ENCODE measurements at regions not wholly inside any gene's neighbourhood (a gene's known extent, or its start where the extent isn't known, plus 50 kb on each side); places are given as distances from the start of the nearest gene placed in this dataset.
"Not testable (repeated sequence)": the region's sequence is repeated elsewhere in the genome, so short reads cannot be mapped to it uniquely, and the experiment has no call there.

DNA sequence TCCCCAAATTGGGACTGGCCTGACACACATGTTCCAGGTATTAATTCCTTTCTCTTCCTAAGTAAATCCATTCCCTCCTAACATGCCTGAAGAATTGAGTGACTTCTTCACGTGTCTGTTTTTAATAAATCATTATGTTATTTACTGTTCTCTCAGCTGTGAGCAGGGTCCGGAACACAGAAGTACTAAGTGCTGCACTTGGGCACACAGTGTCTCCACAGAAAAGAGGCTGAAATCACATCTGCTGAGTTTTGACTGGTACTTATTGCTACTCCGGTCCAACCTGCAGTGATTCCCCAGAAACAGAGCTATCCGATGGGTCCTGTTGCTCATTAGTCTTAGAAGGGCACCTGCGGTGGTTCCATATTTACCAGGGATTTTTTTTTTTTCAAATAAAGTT, 202.6 kb downstream of the RBM46 start:
- no peak for DNase-seq

DNA sequence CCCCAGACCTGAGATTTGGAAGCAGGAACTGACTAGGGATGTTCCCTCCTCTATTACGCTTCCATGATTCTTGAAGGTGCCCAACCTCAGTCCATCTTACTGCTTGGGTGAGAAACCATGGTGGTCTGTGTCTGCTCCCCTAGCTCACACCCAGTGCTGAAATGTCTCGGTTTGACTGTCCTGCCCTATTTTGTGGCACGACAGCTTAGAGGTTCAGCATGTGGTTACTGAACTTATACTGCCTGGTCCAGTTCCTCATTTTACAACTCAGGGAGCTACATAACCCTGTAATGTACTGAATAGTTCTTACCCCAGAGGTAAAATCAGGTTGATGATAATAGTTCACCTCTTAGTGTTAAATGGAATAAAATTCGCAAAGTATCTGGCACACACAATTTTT, 203.1 kb downstream of the RBM46 start:
- no peak for DNase-seq

DNA sequence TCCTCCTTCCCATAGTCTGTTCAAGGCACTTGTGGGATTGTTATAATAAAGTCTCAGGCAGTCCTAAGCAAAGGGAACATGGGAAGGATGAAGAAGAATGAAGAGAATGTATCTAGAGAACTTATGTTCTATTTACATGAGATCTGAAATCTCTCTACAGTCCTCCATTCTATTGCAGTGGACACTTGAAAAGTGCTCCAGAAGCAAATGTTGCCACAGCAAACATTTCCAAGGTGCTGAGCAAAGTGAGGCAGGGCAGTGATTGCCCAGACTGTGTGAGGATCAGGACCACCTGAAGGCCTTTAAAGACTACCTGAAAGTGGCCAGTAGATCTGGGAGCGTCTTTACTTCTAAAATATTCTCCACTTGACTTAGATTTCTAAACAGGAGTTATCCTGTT, 203.5 kb downstream of the RBM46 start:
- no peak for DNase-seq

DNA sequence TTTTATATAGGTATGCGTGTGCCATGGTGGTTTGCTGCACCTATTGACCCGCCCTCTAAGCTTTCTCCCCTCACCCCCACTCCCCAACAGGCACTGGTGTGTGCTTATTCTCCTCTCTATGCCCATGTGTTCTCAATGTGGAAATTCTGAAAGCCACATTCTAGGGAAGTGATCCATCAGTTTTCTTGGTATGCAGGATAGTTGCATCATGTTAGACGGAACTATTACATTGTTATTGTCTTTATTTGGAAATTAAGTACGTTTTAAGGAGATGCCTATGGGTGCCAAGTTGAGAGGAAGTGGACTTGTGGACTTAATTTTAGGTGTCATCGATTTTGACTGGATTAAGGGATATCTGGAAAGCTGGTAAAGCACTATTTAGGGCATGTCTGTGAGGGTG, 204.6 kb downstream of the RBM46 start:
- DNase-seq, result no peak

DNA sequence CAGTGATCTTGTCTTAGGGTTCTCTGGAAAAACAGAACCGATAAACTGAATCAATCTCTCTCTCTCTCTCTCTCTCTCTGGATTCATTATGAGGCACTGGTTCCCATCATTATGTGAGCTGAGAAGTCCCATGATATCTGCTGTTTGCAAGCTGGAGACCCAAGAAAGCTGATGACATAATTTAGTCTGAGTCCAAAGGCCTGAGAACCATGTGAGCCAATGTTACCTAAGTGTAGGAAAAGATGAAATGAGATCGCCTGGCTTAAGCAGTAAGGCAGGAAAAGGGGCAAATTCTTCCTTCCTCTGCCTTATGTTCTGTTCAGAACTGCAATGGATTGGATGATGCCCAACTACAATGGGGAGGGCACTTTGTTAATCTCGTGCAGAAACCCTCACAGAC, 207.4 kb downstream of the RBM46 start:
- DNase-seq, result no peak

DNA sequence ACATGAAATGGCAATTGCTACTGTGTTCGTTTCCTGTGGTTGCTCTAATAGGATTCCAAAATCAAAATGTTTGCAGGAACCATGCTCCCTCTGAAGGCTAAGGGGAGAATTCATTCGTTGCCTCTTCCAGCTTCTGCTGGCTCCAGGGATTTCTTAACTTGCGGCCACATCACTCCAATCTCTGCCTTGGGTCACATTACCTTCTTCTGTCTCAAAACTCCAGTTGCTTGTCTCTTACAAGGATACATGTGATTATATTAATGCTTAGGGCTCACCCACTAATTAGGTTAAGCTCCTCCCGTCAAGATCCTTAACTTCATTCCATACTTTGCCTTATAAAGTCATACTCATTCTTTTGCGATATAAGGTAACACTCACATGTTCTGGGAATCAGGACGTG, 208.4 kb downstream of the RBM46 start:
- DNase-seq, result no peak

DNA sequence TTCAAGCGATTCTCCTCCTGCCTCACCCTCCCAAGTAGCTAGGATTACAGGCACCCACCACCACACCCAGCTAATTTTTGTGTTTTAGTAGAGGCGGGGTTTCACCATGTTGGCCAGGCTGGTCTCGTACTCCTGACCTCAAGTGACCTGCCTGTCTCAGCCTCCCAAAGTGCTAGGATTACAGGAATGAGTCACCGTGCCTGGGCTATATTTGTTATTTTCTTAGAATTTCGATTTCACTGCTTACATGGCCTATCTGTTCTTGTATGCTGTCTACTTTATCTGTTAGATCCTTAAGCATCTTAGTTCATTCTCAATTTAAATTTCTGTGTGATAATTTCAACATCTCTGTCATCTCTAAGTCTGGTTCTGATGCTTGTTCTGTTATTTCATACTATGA, 210.6 kb upstream of the NPY2R start:
- not testable (repeated sequence) for DNase-seq

DNA sequence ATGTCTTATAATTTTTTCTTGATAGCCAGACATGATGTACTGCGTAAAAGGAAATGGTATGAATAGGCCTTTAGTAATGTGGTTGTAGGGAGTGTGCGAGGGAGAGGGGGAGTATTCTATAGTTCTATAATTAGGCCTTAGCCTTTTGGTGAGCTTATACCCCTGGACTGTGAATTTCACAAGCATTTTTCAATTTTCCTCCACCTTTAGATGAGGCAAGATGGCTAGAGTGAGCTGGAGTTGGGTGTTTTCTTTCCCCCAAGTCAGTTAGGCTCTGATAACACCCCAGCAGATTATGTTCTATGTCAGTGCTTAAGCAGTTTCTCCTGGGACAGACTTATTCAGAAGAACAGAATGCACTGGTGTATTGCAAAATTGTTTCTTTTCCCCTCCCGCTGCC, 210.2 kb upstream of the NPY2R start:
- DNase-seq, result no peak

DNA sequence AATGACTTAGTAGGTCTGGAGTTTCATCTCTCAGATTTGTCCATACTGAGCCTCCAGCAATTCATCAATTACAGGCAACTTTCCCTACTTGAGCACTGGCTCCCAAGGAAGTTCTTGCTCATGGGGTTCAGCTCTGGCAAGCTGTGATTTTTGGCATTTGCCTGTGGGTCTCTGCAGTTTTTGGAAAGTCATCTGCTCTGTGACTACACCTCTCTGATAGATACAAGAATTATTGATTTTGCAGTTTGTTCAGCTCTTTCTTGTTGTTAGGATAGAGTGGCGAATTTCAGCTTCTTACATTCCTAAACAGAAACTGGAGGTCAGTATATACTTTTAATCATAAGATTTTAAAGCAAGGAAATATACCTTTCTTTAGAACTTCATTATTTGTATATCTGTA, 209.7 kb upstream of the NPY2R start:
- DNase-seq, result no peak

DNA sequence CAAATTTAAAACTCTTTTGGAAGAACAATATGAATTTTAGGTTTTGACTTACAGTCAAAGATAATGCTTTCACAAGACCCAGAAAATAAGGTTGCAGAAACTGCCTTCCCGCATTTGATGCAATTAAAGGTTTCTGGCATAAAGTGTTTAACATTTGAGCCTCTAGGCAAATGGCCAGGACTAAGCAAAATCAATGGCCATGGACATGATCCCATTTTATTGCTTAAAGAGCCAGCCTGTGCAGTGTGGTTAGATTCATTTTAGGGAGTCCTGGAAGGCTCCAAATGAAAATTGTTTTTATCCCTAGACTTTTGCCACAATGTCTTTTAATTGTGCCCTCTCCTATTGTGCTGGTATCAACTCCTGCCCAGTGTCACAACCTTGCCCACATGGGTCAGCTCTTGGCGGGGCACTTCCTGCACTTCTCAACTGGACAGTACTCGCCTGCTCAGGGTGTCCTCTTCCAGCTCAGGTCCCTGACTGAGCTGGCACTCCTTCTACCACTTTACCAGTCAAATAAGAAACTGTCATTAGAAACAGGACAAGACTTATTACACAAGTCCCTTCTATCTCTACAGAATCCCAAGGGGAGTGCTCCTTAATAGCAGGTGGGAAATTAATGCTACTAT, 208.4 kb upstream of the NPY2R start:
- DNase-seq, result no peak

DNA sequence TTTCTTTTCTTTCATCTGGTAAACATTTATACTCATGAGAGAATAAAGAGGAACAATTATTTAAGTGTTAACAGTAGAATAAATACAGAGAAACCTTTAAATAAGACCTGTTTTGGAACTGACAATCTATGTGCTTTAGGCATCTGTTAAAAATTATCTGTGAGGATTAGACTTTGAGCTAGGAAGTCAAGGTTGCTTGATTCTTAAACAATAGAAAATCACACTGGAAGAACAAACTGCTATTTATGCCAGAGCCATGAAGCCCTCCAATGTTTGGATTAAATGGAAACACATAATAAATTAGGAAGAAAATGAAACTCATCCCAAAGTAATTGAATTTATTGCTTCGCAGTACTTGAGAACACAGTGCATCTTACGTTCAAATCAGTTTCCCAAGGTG, 207.2 kb upstream of the NPY2R start:
- no peak for DNase-seq

DNA sequence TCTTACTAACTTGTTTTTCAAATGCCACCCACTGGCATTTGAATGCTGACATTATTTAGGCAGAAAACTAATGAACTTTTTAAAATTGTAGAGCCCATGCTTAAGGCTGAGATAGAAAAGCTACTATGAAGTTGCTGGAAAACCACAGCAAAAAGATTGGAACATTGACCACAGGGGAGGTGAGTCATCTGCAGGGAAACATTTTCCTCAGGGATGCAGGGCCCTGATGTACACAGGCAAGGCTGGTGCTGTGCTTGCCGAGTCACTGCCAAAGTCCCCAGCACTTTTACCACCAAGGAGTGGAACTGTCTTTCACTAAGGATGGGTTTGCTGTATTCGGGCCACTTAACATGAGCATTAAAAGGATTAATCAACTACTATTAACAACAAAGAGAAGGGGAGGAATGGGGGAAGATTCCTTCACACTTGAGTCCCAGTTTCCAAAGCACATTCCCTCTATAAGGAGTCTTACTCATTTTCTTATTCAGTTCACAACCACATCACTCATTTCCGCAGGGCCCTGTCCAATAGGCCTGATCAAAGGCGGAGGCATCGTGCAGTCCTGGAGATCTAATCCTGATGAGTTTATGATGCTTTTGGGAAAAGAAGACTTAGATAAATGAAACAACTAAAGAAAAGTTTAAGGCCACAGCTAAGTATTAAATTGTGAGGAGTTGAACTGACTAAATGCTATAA, 202.9 kb upstream of the NPY2R start:
- no peak for DNase-seq

DNA sequence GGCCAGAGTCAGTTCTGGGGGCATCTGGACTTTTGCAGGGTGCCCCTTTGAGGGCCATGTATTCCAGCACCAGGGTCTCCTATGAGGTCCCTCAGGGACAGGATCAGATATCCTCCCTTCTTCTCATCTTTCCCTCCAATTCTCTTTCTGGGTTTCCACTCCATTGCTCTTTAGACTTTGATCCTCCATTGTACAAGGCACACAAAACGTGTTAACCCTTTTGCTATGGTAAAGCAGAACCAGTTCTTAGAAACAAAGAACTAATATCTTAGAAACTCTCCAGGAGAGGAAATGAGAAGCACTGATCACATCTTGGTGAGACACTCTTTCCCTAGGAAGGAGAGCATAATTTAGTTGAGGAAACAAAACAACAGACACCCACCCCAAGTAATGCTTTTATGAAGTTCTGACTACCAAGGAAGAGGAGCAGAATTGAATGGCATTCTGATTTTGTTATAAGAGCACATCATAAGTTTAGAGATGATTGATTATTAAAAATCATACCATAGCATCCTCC, 200.7 kb upstream of the NPY2R start:
- DNase-seq, result no peak

DNA sequence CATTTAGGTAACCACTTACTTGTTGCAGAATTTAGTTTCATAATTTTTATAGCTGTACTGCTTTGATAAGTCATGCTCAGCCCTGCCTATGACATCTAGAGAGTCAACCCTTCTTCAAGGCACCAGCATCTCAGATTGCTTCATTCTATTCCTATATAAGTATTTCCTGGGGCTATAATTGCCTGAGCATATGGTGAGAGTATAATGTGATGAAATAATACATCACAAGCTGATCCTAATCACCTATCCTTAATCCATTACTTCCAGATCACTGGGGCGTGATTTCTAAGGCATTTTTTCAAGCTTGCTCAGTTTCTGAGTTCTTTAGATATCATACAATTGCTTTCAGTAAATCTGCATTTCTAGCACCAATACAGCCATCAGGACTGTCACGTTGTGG, 200.0 kb upstream of the NPY2R start:
- no peak for DNase-seq

DNA sequence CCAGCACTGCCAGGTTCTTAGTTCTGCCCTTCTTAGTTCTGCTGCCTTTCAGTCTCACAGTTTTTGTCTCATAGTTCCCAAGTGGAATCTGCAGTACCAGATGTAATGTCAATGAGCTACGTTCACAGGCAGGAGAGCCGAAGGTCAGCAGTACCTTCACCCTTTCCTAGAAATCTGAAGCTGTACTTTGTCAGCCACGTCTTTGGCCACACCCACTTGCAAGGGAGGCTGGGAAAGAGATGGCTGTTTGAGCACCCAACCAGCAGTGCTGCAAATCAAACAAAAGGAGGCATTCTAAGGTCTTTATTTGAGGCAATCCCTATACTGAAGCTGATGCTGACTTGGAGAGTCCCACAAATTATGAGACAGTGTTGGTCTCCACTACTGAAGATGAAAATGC, 199.1 kb upstream of the NPY2R start:
- DNase-seq, result no peak

DNA sequence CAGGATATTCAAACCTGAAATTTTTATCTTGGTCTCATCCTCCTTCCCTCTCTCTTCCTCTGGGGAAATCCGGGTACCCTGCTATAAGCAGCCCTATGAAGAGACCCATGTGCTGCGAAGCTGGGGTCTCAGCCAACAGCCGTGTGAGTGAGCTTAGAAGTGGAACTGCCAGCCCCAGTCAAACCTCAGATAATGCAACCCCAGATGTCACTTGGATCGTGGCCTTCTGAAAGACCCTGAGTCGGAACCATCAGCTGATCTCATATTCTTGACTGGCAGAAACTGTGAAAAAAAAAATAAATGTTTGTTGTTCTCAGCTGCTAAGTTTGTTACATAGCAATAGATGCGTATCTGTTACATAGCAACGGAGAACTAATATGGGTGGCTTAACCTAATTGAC, 198.1 kb upstream of the NPY2R start:
- no peak for DNase-seq

DNA sequence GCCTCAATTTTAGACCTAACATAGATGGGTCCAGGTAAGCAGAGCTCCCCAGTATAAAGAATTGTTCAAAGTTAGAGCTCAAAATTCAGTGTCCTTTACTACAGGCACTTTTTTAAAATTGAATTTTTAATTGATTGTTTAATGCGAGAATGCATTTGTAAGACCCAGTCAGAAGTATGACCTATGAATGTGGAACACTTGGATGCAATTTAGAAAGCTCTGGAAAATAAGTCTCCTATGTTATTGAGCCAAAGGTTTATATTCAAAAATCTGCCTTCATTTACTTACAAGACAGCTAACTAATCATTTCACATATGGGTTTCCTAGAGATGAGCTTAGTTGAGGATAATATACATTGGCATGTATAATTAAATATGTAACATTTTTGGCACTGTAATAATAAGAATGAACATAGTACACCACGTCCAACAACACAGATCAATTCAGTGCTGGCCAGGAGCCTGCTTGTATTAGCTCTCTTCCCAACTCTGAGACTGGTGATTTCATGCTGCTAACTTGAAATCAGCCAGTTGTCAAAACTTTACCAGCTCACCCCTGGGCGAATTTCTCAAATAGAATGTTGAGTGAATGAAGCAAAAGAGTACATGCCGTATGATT, 197.2 kb upstream of the NPY2R start:
- DNase-seq, result no peak

DNA sequence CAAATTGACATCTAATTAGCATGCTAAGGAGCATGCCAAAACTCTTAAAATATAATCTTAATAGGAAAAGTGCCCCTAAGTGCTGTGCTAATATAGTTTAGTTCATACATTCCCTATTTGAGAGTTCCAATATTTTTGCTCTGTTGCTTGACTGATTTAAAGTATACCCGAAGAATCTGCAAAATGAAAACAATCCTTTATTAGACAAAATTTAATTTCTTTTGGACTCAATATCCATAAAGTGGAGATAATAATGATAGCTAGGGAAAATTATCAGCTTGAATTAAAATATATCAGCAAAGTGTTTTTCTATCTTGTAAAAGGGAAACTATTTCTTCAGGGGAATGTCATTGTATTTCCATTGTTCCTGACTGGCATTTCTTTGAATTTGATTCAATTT, 196.0 kb upstream of the NPY2R start:
- DNase-seq, result no peak

DNA sequence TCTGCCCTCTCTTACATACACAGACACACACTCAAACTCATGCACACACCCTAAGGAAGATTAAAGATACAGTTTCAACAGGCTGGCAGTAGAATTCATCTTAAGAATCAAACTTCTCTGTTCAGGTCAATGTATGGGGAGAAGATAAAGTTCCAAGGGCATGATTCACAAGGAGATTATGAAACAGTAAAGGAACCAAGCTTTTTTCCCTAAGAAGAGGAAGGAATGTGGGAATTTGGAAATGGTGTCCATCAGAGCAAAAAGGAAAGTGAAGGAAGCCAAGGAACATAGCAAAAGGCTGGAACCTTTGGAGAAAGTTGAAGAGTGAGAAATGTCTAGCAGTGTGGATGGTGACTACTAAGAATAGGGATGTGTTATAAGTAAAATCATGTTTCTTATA, 191.0 kb upstream of the NPY2R start:
- no peak for DNase-seq

DNA sequence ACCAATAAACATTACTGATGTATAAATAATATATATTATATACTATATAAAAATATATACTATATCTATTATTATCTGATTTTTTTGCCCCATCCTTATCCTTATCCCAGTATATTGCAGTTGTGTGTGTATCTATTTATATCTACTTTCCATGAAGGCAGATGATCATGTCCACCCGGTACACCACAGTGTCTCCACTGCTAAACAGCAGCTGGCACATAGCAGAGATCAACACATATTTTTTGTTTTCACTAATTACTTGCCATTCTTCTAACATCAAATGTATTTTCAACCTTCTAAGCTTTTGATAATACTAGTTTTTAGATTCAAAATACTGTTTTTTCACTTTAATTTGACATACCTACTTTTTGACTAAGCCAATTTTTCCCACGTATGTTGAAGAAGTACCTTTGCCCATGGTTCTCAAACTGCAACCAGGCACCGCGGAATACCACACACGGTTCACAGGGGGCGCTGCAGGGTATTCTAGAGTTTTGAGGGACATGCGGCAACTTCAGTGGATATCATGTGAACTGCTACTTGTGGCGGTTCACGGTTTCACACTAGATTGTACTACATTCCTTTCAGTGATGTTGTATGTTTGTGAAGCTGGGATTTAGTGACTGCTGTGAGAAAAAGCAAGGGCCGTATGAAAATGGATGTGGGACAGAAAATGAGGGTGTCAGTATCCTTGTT, 182.5 kb upstream of the NPY2R start:
- DNase-seq, result peak; percentile 34

DNA sequence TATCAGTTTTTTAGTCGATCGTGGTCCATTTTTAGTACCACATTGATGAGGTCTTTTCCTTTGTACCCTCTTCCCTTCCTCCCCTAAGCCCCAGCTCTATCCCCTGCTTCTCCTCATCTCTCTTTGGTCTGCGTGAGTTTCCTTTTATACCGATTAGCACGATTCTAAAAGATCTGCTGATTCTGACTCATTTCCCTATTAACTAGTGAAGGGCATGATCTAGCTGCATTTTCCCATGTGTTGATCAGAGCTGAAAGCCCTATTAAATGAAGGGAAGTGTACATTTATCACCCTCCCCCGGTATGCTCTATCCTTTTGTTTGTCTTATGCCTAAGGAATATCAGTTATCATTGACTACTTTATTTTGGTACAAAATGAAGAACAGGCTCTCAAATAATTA, 181.7 kb upstream of the NPY2R start:
- no peak for DNase-seq

DNA sequence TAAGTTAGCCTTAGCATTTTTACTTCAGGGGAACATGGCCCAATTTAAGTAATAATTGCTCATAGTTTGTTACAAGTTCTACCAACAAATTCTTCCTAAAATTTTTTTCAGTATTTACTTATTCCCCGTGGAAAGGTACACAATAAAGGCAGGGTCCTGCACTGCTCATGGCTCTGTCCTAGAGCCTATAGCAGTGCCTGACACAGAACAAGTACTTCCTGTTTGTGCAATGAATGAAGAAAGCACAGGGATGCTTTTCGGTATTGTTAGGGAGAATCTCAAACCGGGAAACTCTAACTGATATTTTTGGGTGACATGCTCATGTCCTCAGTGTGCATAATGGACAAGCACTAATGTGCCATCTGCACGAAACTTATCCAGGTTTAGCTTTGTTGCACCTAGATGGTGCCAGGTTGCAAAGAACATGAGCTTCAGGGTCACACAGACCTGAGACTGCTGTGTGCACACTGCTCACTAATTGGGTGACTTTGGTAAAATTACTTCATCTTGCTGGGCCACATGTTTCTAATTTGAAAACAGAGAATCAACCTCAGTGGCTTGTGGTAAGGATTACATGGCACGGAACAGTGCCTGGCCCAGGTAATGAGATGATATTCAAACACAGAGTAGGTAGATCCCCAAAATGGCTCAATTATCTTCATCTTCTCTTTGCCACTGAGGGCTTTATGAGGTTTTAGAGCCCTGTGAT, 175.8 kb upstream of the NPY2R start:
- no peak for DNase-seq

DNA sequence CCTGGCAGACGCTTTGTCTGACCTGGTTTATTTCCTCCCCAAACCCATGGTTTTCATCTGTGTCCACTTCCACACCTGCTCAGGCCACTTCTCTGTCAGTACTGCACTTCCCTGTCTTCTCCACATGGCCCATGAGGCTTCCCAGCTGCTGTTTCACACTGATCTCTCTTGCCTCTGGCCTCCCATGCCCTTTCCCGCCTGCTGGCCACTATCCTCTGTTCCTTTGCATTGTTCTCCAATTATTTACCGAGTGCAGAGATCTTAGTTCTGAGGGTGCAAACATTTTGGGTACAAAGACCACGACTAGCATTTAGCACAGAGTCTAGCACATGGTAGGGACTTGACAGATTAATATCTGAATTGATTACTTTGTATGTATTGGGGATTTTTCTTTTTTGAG, 174.8 kb upstream of the NPY2R start:
- DNase-seq, result no peak

Data from stimulated activated CD4-positive, alpha-beta T cell treated with anti-CD3 and anti-CD28 coated beads, Interleukin-15, amount 100 ng/mL, for 24 hours (primary cell).